Posterior cingulate gyrus (tissue), 11 donors: ENCODE measurements at regions not wholly inside any gene's neighbourhood (a gene's known extent, or its start where the extent isn't known, plus 50 kb on each side); places are given as distances from the start of the nearest gene placed in this dataset.
"Not testable (repeated sequence)": the region's sequence is repeated elsewhere in the genome, so short reads cannot be mapped to it uniquely, and the experiment has no call there.

ENCODE experiments used
- DNase-seq, 10 donors: peaks; one replicate each; pipeline versions ENCODE4 v3.0.0 to v3.0.0-alpha.2; 2020 to 2021; ENCODE audit warnings: mixed read lengths in 3 of 10
- intact Hi-C: fragments of 100-400 bp; cut with DNase I; formaldehyde crosslinking; loops from one replicate; pipeline ENCODE4 v1.15.1; 2023

DNA sequence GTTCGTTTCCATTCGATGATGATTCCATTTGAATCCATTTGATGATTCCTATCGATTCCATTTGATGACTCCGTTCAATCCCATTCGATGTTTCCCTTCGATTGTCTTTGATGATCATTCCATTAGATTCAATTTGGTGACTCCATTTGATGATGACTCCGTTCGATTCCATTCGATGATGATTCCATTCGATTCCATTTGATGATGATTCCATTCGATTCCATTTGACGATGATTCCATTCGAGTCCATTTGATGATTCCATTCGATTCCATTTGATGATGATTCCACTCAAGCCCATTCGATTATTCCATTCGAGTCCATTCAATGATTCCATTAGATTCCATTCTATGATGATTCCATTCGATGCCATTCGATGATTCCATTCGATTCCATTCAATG, 2730.6 kb downstream of the RPIA start:
- intact Hi-C loops, DNase-seq: not testable (repeated sequence)

GRCh38 chr2:91427148-91427547, 2735.7 kb downstream of the RPIA start:
- DNase-seq, intact Hi-C loops: not testable (repeated sequence)

DNA sequence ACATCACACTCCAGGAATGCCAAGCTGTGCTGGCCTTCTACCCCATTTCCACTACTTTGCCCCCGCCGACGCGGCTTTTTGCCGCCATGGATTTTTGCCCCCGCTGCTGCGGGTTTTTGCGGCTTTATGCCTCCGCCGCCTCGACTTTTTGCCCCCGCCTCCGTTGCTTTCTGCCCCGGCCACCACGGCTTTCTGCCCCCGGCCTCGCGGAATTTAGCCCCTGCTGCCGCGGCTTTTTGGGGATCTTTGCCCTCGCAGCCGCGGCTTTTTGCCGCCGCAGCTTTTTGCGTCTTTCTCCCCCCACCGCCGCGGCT, 2750.4 kb downstream of the RPIA start:
- peak in 2 of 10 donors; percentile 15 to 77 for DNase-seq
- intact Hi-C loops = not testable (repeated sequence)

- peak in 6 of 10 donors; percentile 5 to 87 (median 52) for DNase-seq
- intact Hi-C loops = no loop called here
Measured at GRCh38 chr2:91442246-91442905, 2750.9 kb downstream of the RPIA start.

DNA sequence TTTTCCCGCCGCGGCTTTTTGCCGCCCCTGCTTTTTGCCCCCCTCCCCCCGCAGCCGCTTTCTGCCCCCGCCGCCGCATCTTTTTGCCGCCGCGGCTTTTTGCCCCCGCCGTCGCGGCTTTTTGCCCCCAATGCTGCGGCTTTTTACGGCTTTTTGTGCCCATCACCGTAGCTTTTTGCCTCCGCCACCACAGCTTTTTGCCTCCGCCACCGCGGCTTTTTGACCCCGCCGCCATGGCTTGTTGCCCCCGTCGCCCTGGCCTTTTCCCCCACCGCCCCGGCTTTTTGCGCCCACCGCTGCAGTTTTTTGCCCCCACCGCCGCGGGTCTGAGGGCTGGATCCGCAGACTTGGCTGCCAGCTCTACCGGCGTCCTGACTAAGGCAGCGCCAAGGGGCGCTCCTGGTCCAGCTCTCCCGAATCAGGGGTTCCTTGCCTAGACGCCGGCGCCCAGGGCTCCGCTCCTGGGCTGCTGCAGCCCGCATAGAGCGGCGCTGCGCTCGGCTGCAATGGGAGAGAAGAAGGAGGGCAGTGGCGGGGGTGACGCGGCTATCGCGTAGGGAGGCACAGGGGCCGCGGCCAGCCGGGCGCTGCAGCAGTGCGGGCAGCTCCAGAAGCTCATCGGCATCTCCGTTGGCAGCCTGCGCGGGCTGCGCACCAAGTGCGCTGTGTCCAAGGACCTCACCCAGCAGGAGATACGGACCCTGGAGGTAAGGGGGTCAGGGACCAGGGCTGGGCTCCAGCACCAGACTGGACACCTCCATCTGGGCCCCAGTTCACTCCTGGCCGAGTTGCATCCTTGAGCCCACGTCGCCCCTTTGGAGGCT, 2751.6 kb downstream of the RPIA start:
- peak in 5 of 10 donors; percentile 12 to 86 (median 67) for DNase-seq
- intact Hi-C loops = not testable (repeated sequence)

GRCh38 chr2:91443730-91444115, 2752.2 kb downstream of the RPIA start:
- intact Hi-C loops = not testable (repeated sequence)
- DNase-seq = peak in 4 of 10 donors; percentile 21 to 77 (median 63)

- intact Hi-C loops, DNase-seq: not testable (repeated sequence)
Measured at GRCh38 chr2:91445705-91446104, 2754.2 kb downstream of the RPIA start.

- intact Hi-C loops, DNase-seq: not testable (repeated sequence)
Measured at GRCh38 chr2:91446489-91446888, 2755.0 kb downstream of the RPIA start.

- intact Hi-C loops = not testable (repeated sequence)
- peak in 3 of 10 donors; percentile 44 to 72 (median 51) for DNase-seq
Measured at GRCh38 chr2:91446915-91447314, 2755.4 kb downstream of the RPIA start.

GRCh38 chr2:91447508-91447907, 2756.0 kb downstream of the RPIA start:
- DNase-seq = peak in 1 of 10 donors; percentile 53
- intact Hi-C loops = not testable (repeated sequence)

DNA sequence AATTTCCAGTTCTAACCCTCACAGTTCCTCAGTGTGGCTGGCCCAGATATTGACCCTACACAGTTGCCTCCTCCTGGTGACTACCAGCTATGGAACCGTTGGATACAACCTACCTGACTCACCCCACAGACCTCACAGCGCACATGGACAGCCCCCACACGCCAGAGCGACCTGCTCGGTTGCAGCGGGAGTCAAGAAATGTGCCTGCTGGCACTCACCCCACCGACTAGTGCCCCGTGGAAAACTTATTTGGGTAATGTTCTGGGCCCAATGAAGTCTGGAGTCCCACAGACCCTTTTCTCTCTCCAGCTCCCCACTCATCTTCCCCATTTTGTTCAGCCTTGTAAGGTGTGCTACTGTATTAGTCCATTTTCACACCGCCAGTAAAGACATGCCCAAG, 2770.8 kb downstream of the RPIA start:
- DNase-seq = peak in 3 of 10 donors; percentile 70 to 87 (median 85)
- intact Hi-C loops = not testable (repeated sequence)

GRCh38 chr2:91463007-91463406, 2771.5 kb downstream of the RPIA start:
- DNase-seq = peak in 3 of 10 donors; percentile 54 to 81 (median 62)
- intact Hi-C loops = not testable (repeated sequence)

DNA sequence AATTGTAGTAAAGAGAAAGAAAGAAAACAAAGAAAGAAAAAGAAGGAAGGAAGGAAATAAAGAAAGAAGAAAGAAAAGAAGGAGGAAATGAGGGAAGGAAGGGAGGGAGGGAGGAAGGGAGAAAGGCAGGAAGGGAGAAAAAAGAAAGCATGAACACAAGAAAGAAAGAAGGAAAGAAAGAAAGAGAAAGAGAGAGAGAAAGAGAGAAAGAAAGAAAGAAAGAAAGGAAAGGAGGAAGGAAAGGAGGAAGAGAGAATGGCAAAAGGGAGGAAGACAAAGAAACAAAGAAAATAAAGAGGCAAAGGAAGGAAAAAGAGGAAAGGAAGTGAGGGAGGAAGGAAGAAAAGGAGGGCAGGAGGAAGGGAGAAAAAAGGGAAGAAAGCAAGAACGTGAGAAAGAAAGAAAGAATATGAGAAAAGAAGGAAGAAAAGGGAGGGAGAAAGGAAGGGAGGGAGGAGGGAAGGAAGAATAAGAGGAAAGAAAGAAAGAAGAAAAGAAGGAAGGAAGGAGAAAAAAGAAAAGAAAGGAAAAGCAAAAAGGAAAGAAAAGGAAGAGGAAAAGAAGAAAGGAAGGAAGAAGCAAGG, 2775.4 kb downstream of the RPIA start:
- intact Hi-C loops, DNase-seq: not testable (repeated sequence)

DNA sequence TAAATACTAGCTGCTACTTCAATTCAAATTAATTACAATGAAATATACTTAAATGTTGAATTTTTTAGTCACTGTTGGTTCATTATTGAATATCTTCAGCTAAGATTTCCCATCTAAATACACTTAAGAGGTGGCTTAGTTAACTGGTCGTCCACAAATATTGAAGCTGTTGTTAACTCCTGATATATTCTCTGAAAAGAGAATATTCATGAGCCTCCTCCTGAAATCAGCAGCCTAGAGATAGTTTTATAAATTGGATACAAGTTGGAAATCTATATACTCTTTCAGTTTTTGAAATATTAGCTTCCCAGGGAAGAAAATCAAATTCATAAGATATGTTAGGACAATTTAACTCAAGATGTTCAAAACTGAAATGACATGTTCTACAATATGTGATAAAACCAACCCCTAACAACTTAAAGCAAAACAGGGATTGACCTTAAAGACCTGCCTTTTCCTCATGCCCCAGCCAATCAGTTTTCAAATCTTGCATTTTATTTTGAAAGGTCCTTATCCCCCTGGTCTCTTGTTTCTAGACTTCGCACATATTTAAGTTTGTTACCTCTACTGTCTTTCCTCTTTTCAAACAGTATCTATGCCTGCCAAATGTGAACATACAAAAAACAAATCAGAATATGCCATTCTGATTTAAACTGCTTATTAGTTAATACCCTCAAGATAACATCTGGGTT, 2784.9 kb downstream of the RPIA start:
- intact Hi-C loops, DNase-seq: not testable (repeated sequence)

GRCh38 chr2:91476936-91477246, 2785.4 kb downstream of the RPIA start:
- DNase-seq = peak in 1 of 10 donors; percentile 71
- intact Hi-C loops = not testable (repeated sequence)

DNA sequence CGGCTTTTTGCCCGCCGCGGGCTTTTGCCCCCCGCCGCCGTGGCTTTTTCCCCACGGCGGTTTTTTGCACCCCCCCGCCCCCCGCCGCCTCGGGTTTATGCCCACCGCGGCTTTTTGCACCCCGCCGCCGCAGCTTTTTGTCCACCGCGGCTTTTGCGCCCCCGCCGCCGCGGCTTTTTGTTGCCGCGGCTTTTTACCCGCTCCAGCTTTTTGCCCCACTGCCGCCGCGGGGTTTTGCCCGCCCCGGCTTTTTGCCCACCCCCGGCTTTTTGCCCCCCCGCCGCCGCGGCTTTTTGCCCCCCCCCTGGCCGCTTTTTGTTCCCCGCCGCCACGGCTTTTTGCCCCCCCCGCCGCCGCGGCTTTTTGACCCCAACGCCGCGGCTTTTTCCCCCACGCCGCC, 2785.8 kb downstream of the RPIA start:
- intact Hi-C loops = not testable (repeated sequence)
- peak in 4 of 10 donors; percentile 9 to 72 (median 48) for DNase-seq

- peak in 5 of 10 donors; percentile 31 to 88 (median 80) for DNase-seq
- intact Hi-C loops = no loop called here
Measured at GRCh38 chr2:91477731-91478672, 2786.5 kb downstream of the RPIA start.

GRCh38 chr2:91478851-91479718, 2787.6 kb downstream of the RPIA start:
- peak in 4 of 10 donors; percentile 11 to 74 (median 70) for DNase-seq
- intact Hi-C loops = not testable (repeated sequence)

DNA sequence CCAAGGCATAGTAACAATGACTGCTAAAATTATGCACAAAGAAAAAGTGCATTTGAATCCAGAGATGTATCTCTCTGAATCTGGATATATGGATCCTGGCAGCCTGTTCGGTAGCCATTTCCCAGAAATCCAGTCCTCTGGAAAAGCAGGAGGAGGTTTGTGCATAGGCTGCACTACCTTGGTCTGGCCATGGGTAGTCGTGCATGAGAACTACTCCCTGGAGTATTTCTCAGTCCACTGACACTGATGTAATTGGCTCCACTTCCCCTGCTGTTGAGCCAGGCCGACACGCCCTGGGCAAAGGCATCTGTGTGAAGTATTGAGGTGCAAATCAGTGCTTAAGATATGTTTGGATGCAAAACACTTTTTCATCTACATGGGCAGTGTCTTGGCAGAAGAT, 2793.8 kb downstream of the RPIA start:
- DNase-seq = peak in 1 of 10 donors; percentile 43
- intact Hi-C loops = not testable (repeated sequence)
